Caco-2 (cell line): ENCODE measurements at regions not wholly inside any gene's neighbourhood (a gene's known extent, or its start where the extent isn't known, plus 50 kb on each side); places are given as distances from the start of the nearest gene placed in this dataset.

ENCODE experiments used
- BruUV-seq: library from RNA; stranded (reverse); fragments of 400-500 nt; replicated peaks from 2 replicates; lab custom pipeline; 2021; lab: Mats Ljungman, UMichigan
- CTCF ChIA-PET: fragments of 300-600 bp; sonication (Branson Sonifier 250); formaldehyde crosslinking; loops from one replicate; lab custom pipeline; 2022; ENCODE audit warnings: antibody characterized with exemption; lab: Charles Lee
- POLR2A ChIA-PET: fragments of 300-600 bp; sonication (Branson Sonifier 250); formaldehyde crosslinking; loops from one replicate; lab custom pipeline; 2022; ENCODE audit warnings: antibody characterized with exemption; lab: Charles Lee
- DNase-seq, 2 experiments: peaks; one replicate each; pipeline versions ENCODE4 v3.0.0 to v3.0.0-alpha.2; 2020 to 2022
- H3K27me3 ChIP-seq: replicated peaks from 2 replicates; pipeline ENCODE4 v1.6.0; 2011; ENCODE audit warnings: low read length; ENCODE audit not compliant: control insufficient read depth, insufficient read depth
- H3K36me3 ChIP-seq: 2 replicates; pipeline ENCODE4 v1.5.1; 2011; ENCODE audit warnings: low read length; ENCODE audit not compliant: control insufficient read depth, insufficient read depth
- H3K4me1 ChIP-seq: fragments of 250-450 bp; sonication (Bioruptor Pico); 2 replicates; pipeline ENCODE4 v1.5.1; 2020; ENCODE audit warnings: mild to moderate bottlenecking
- H3K4me3 ChIP-seq: 2 replicates; pipeline ENCODE4 v1.5.1; 2011; ENCODE audit warnings: low read depth, mild to moderate bottlenecking, control low read depth, low read length
- H3K9me3 ChIP-seq: fragments of 250-450 bp; sonication (Bioruptor Pico); 2 replicates; pipeline ENCODE4 v1.5.1; 2020; ENCODE audit warnings: mild to moderate bottlenecking, moderate library complexity
- H3K27ac Mint-ChIP-seq: one replicate; pipeline ENCODE4 v1.8.0; 2022; ENCODE audit warnings: mixed read lengths; ENCODE audit not compliant: unreplicated experiment
- H3K27me3 Mint-ChIP-seq: one replicate; pipeline ENCODE4 v1.8.0; 2022; ENCODE audit warnings: mixed read lengths; ENCODE audit not compliant: insufficient read depth, unreplicated experiment
- H3K36me3 Mint-ChIP-seq: one replicate; pipeline ENCODE4 v1.8.0; 2022; ENCODE audit warnings: mild to moderate bottlenecking, mixed read lengths; ENCODE audit not compliant: insufficient read depth, unreplicated experiment
- H3K4me1 Mint-ChIP-seq: one replicate; pipeline ENCODE4 v1.8.0; 2022; ENCODE audit warnings: low read depth, mixed read lengths; ENCODE audit not compliant: unreplicated experiment
- H3K4me3 Mint-ChIP-seq: one replicate; pipeline ENCODE4 v1.8.0; 2022; ENCODE audit warnings: mild to moderate bottlenecking, moderate library complexity, mixed read lengths; ENCODE audit not compliant: unreplicated experiment
- H3K9me3 Mint-ChIP-seq: one replicate; pipeline ENCODE4 v1.8.0; 2022; ENCODE audit warnings: mixed read lengths; ENCODE audit not compliant: unreplicated experiment
- CTCF ChIP-seq, 2 experiments: fragments of 200-600 bp in 1 of 2; IDR thresholded peaks; 1 replicate in 1 of 2; 2 replicates in 1 of 2; pipeline versions ENCODE4 v1.5.1 to v1.8.0; 2011 to 2022; ENCODE audit warnings: antibody characterized with exemption in 1 of 2, control low read depth in 1 of 2, inconsistent platforms in 1 of 2, low read depth in 1 of 2, low read length in 1 of 2, mild to moderate bottlenecking in 1 of 2, moderate library complexity in 1 of 2; ENCODE audit not compliant: insufficient read depth in 1 of 2, severe bottlenecking in 1 of 2, unreplicated experiment in 1 of 2
- intact Hi-C: fragments of 100-400 bp; cut with micrococcal nuclease; formaldehyde crosslinking; loops from one replicate; pipeline ENCODE4 v1.10.0; 2022; ENCODE audit not compliant: unreplicated experiment

- Mint-ChIP-seq H3K4me3 (no peak overlapping the region), H3K36me3 (no peaks in the 10 kb centered on the region), H3K27me3 (no peaks in the 10 kb centered on the region), H3K9me3 (no peaks in the 10 kb centered on the region), H3K4me1 (no peaks in the 10 kb centered on the region), H3K27ac (no peak overlapping the region)
- DNase-seq: no peak
- intact Hi-C loops: no loop called here
- TF ChIP-seq CTCF (IDR thresholded peaks at IDR 0.05; ENCODE audit: insufficient read depth in 1 of 2, low read depth in 1 of 2, low read length in 1 of 2, severe bottlenecking in 1 of 2, unreplicated experiment in 1 of 2): no peak
- Histone ChIP-seq H3K9me3 (no peaks in the 10 kb centered on the region), H3K27me3 (no peaks in the 10 kb centered on the region), H3K36me3 (no peaks in the 10 kb centered on the region), H3K4me3 (no peak overlapping the region), H3K4me1 (no peaks in the 10 kb centered on the region)
- ChIA-PET POLR2A (no interaction called here), CTCF (no interaction called here)
- BruUV-seq: no TSS peak
Measured at GRCh38 chr1:61515096-61515495, 209.8 kb downstream of the TM2D1 start.
